Activated CD4-positive, alpha-beta T cell treated with anti-CD3 and anti-CD28 coated beads, Interleukin-2, amount 10 ng/mL, durations not matched to agents 7 days and 5 days (primary cell): ENCODE measurements at regions not wholly inside any gene's neighbourhood (a gene's known extent, or its start where the extent isn't known, plus 50 kb on each side); places are given as distances from the start of the nearest gene placed in this dataset.
"Not testable (repeated sequence)": the region's sequence is repeated elsewhere in the genome, so short reads cannot be mapped to it uniquely, and the experiment has no call there.

Experiments used
- CTCF ChIA-PET: fragments of 350-600 bp; sonication (Branson Sonifier 250); formaldehyde crosslinking; loops from one replicate; lab custom pipeline; 2021; ENCODE audit warnings: antibody characterized with exemption; lab: Charles Lee
- POLR2A ChIA-PET: fragments of 350-600 bp; sonication (Branson Sonifier 250); formaldehyde crosslinking; loops from one replicate; lab custom pipeline; 2021; ENCODE audit warnings: antibody characterized with exemption; lab: Charles Lee
- DNase-seq: peaks from one replicate; pipeline ENCODE4 v3.0.0-alpha.2; 2020
- H3K27ac Mint-ChIP-seq: one replicate; pipeline ENCODE4 v1.8.0; 2021; ENCODE audit warnings: mild to moderate bottlenecking, moderate library complexity, mixed read lengths
- H3K27me3 Mint-ChIP-seq: one replicate; pipeline ENCODE4 v1.8.0; 2021; ENCODE audit warnings: mixed read lengths
- H3K36me3 Mint-ChIP-seq: one replicate; pipeline ENCODE4 v1.8.0; 2021; ENCODE audit warnings: low read depth, mixed read lengths
- H3K4me1 Mint-ChIP-seq: one replicate; pipeline ENCODE4 v1.8.0; 2021; ENCODE audit warnings: mixed read lengths
- H3K4me3 Mint-ChIP-seq: one replicate; pipeline ENCODE4 v1.8.0; 2021; ENCODE audit warnings: mild to moderate bottlenecking, moderate library complexity, mixed read lengths
- H3K9me3 Mint-ChIP-seq: one replicate; pipeline ENCODE4 v1.8.0; 2021; ENCODE audit warnings: mixed read lengths

DNA sequence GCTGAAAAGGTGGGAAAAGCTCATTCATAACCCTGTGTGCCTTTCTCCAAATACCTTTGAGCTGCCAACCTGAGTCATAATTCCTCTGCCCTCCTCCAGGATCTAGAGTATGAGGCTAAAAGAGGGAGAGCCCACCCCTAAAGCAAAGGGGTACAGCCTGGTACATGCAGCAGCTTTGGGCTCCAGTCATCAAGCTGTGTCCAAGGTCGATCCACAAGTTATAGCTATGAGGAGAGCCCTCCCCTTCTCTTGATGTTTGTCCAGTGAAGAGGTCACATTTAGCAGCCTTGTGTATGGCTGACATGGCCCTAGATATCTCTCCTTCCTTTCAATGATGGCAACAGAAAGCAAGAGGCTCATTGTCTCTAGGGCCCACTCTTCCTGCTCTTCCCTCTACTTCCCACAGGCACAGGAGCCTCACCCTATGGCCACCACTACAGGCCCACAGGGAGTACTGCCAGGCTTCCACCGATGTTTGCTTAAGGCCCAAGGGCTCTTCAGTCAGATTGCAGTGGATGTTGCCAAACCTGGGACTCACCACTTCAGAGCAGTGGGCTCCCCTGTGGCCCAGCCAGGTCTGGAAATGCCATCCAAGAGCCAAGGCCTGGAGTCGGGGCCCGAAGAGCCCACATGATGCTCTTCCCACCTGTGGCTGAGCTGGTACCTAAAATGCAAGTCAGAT, 176.8 kb downstream of the CD83 start:
- H3K36me3 Mint-ChIP-seq = no peaks in the 10 kb centered on the region
- H3K27me3 Mint-ChIP-seq = no peaks in the 10 kb centered on the region
- no peaks in the 10 kb centered on the region for H3K9me3 Mint-ChIP-seq
- CTCF ChIA-PET = no interaction called here
- H3K4me1 Mint-ChIP-seq = peaks cover 19% of the 10 kb centered on the region
- no peak for DNase-seq
- H3K4me3 Mint-ChIP-seq = no peak overlapping the region
- H3K27ac Mint-ChIP-seq = no peak overlapping the region
- POLR2A ChIA-PET = no interaction called here

DNA sequence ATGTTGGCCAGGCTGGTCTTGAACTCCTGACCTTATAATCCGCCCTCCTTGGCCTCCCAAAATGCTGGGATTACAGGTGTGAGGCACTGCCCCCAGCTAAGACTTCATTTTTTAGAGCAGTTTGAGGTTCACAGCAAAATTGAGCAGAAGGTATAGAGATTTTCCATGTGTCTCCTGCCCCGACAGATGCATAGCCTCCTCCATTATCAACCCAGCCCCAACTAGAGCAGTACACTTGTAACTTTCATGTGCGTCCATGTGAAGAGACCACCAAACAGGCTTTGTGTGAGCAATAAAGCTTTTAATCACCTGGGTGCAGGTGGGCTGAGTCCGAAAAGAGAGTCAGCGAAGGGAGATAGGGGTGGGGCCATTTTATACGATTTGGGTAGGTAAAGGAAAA, 179.1 kb downstream of the CD83 start:
- H3K27me3 Mint-ChIP-seq, POLR2A ChIA-PET: not testable (repeated sequence)

DNA sequence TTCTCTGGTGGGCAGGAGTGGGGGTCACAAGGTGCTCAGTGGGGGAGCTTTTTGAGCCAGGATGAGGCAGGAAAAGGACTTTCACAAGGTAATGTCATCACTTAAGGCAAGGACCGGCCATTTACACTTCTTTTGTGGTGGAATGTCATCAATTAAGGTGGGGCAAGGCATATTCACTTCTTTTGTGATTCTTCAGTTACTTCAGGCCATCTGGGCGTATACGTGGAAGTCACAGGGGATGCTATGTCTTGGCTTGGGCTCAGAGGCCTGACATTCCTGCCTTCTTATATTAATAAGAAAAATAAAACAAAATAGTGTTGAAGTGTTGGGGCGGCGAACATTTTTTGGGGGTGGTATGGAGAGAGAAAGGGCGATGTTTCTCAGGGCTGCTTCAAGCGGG, 179.5 kb downstream of the CD83 start:
- DNase-seq, H3K27me3 Mint-ChIP-seq, H3K4me1 Mint-ChIP-seq, CTCF ChIA-PET, POLR2A ChIA-PET, H3K36me3 Mint-ChIP-seq, H3K4me3 Mint-ChIP-seq, H3K9me3 Mint-ChIP-seq, H3K27ac Mint-ChIP-seq: not testable (repeated sequence)

More for the DNA sequence above, 179.1 kb downstream of the CD83 start:
- not testable (repeated sequence) for H3K9me3 Mint-ChIP-seq, DNase-seq, H3K36me3 Mint-ChIP-seq, H3K4me1 Mint-ChIP-seq, H3K27ac Mint-ChIP-seq, H3K4me3 Mint-ChIP-seq
- CTCF ChIA-PET = interaction anchor here (1.3 kb wide), 1 partner anchor 12 kb away, joined by 3 read pairs; no protein-coding TSS in a partner anchor

DNA sequence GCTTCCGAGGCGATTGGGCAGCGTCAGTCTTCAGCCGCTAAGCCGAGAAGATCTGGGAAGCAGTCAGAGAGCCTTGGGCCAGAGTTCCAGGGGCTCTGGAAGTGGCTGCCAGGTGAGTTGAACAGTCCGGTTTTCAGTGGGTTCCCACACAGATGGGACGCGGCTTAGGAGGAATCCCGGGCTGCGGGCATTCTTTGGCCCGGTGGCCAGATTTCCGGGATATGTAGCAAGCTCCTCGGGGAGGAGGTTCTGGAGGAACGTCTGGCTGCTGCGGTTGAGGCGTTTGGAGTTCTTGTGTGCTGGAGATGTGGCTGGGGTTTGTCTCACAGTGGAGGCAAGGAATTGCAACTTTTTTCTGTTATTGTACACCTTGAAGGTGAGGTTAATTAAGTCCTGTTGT, 182.6 kb downstream of the CD83 start:
- H3K9me3 Mint-ChIP-seq, H3K27me3 Mint-ChIP-seq, DNase-seq, H3K4me1 Mint-ChIP-seq, H3K36me3 Mint-ChIP-seq, POLR2A ChIA-PET, H3K4me3 Mint-ChIP-seq, H3K27ac Mint-ChIP-seq: not testable (repeated sequence)
- CTCF ChIA-PET = interaction anchor here (0.6 kb wide), 1 partner anchor 10 kb away, joined by 4 read pairs; no protein-coding TSS in a partner anchor

DNA sequence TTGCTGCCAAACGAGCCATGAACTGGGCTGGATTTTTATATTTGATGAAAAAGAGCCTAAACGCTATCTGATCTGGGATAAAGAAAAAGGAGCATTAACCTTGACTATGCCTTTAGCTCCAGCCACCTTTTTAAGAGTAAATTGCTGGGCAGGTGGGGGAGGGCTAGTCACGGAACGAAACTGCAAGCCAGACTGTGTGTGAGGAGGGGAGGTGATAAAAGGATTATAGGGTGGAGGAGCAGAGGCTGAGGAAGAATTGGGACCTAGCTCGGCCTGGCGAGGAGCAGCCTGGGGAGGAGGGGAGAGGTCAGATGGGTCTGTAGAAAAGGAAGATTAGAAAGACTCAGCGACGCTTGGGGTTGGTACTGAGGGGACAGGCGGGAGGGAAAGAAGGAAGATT, 183.1 kb downstream of the CD83 start:
- H3K9me3 Mint-ChIP-seq, H3K4me1 Mint-ChIP-seq, H3K27me3 Mint-ChIP-seq, DNase-seq, H3K4me3 Mint-ChIP-seq, POLR2A ChIA-PET, H3K27ac Mint-ChIP-seq, H3K36me3 Mint-ChIP-seq: not testable (repeated sequence)
- CTCF ChIA-PET = interaction anchor here (0.6 kb wide), 1 partner anchor 11 kb away, joined by 4 read pairs; no protein-coding TSS in a partner anchor

DNA sequence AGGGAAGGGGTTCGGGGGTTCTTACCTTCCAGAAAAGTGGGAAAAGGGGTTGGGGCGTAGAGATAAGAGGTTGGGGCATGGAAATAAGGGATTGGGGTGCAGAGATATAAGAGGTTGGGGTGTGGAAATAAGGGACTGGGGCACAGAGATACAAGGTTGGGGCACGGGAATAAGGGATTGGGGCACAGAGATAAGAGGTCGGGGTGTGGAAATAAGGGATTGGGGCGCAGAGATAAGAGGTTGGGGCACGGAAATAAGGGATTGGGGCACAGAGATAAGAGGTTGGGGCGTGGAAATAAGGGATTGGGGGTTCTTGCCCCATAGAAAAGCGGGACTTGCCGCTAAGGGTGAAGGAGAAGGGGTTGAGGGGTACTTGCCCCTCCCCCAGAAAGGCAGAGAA, 183.9 kb downstream of the CD83 start:
- CTCF ChIA-PET, H3K4me3 Mint-ChIP-seq, H3K27me3 Mint-ChIP-seq, H3K9me3 Mint-ChIP-seq, H3K4me1 Mint-ChIP-seq, DNase-seq, H3K27ac Mint-ChIP-seq, H3K36me3 Mint-ChIP-seq, POLR2A ChIA-PET: not testable (repeated sequence)

DNA sequence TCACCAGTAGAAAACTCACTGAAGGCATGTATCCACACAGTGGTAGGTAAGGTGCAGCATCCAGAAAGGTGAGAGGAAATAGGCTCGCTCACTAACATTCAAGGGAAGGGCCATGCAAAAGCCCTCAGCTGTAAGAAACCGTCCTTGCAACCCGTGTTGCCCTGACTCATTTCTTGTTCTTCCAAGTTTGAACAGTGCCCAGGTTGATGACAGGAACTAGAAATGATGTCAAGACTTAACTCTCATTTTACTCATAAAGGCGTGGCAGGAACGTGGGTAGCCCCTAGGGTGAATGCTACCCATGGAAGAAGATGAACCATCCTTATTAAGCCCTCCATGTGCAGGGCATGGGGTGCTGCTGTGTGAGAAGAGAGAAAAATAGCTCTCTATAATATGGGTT, 187.6 kb downstream of the CD83 start:
- Mint-ChIP-seq H3K27ac (no peak overlapping the region), H3K27me3 (no peaks in the 10 kb centered on the region), H3K4me1 (no peaks in the 10 kb centered on the region), H3K9me3 (no peaks in the 10 kb centered on the region), H3K36me3 (no peaks in the 10 kb centered on the region), H3K4me3 (no peak overlapping the region)
- DNase-seq = no peak
- POLR2A ChIA-PET = no interaction called here
- CTCF ChIA-PET = no interaction called here

DNA sequence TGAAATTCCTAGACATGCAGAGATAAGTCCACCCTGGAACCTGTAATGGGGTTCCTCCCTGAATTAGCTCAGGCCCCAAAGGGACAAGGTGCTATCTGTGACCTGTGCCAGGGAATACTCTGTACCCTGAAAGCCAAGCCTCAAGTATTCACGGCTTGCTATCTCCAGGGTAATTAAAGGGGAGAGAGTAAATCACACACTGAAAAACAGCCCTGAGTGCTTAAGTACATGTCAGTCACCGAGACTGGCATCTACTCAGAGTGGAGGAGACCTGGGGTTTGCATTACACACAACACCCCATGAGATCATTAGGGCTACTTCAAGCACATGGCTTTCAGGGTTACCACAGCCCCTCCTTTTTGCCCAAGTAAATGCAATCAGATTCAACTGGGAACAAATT, 188.1 kb downstream of the CD83 start:
- POLR2A ChIA-PET = no interaction called here
- Mint-ChIP-seq H3K4me3 (no peak overlapping the region), H3K27me3 (no peaks in the 10 kb centered on the region), H3K9me3 (no peaks in the 10 kb centered on the region), H3K36me3 (no peaks in the 10 kb centered on the region), H3K4me1 (no peaks in the 10 kb centered on the region), H3K27ac (no peak overlapping the region)
- no peak for DNase-seq
- CTCF ChIA-PET = interaction anchor here (0.5 kb wide), 1 partner anchor 21 kb away, joined by 3 read pairs; no protein-coding TSS in a partner anchor

DNA sequence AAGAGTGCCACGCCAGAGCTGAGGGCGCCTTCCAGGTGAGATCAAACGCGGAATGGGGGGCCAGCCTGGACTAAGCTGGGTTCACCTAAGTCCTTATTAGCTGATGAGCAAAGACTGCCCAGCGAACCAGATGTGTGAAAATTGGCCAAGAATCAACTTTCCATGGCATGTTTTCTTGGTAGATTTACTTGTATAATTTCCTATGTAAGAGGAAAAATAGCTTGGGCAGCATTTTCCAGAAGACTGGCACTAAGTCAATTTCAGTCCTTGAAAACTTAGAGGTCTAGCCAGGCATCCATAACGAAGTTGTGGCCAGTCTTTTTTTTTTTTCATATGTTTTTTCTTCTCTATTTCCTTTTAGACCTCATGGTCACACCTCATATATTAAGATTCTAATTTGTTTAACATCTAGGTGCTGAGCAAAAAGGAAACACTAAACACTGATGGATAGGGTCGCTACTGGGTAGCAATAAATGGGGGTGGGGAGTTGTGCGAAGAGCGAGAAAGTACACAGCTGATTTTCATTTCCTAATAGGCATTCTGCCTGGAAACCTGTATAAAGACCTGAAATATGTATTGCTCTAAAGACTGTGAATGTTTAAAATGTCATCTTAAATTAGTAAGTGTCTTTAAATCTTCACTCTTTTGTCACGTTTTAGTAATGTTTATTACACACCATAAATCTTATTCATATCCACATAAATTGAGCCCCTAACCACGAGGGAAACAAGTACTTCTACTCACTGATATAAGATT, 188.8 kb downstream of the CD83 start:
- ChIA-PET CTCF (interaction anchor here (0.5 kb wide), 1 partner anchor 22 kb away, joined by 3 read pairs; no protein-coding TSS in a partner anchor), POLR2A (no interaction called here)
- H3K27me3 Mint-ChIP-seq = no peaks in the 10 kb centered on the region
- DNase-seq = no peak
- no peak overlapping the region for H3K27ac Mint-ChIP-seq
- H3K4me3 Mint-ChIP-seq = no peak overlapping the region
- no peaks in the 10 kb centered on the region for H3K36me3 Mint-ChIP-seq
- H3K4me1 Mint-ChIP-seq = no peaks in the 10 kb centered on the region
- H3K9me3 Mint-ChIP-seq = peaks cover under 1% of the 10 kb centered on the region

DNA sequence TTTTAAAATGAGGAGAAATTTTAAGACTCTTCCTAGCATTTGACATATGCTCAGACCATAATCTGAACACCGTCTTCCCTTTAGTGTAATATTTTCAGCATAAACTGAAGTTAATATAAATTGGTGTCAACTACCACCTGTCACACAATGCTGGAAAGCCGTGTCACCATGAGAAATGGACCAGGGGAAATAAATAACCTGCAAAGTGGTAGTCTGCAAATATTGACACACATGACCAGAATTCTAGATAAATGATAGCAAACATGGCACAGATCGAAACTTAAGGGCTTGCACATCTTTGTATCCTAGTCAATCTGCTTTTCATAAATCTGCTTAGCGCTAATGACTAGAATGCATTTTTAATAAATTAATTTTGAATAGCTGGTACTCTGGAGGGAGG, 191.9 kb downstream of the CD83 start:
- Mint-ChIP-seq H3K4me3 (no peak overlapping the region), H3K27ac (no peak overlapping the region), H3K9me3 (peaks cover 2% of the 10 kb centered on the region), H3K36me3 (no peaks in the 10 kb centered on the region), H3K27me3 (no peaks in the 10 kb centered on the region), H3K4me1 (no peaks in the 10 kb centered on the region)
- POLR2A ChIA-PET = no interaction called here
- DNase-seq = no peak
- CTCF ChIA-PET = interaction anchor here (1.1 kb wide), 1 partner anchor 14 kb away, joined by 3 read pairs; no protein-coding TSS in a partner anchor

DNA sequence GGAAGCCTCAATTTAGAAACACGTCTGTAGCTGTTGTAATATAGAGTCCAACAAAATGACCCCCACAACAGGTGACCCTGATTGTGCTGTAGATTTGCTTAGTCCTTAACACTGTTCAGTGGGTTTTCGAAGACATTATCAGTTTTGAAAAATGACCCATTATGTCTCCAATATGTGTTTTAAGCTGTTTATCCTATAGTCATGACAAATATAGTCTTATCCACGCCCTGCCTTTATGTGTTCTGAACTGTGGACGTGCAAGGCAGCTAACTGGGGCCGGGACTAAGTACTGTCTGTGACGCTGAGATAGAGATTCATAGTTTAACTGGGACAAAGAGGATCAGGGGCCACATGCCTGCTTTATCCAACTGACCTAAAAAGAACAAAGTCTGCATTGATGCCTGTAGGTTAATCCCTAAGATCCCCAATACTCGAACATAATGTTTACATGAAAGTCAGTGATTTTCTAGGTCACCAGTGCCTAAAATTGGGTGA, 192.4 kb downstream of the CD83 start:
- ChIA-PET POLR2A (no interaction called here), CTCF (no interaction called here)

DNA sequence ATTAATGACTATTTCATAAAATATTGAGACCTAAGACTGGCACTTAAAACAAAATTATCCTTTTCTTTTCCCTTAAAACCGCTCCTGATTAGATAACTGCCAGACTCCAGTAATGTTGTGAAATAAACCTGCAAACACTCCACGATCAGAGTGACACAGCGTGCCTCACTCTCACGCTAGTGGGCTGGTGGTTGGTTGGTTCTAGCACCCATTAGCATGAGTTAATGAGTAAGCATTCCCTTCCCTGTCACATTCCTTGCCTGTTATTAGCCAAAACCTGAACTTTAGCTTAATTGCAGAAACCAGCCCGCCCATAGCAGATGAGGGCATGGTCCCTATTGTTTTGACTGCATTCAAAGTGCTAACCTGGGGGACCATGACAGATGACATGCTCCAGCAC, 193.4 kb downstream of the CD83 start:
- Mint-ChIP-seq H3K27me3 (no peaks in the 10 kb centered on the region), H3K36me3 (no peaks in the 10 kb centered on the region), H3K4me3 (no peak overlapping the region), H3K9me3 (peaks cover 2% of the 10 kb centered on the region), H3K4me1 (peaks cover 5% of the 10 kb centered on the region), H3K27ac (no peak overlapping the region)
- ChIA-PET POLR2A (no interaction called here), CTCF (interaction anchor here (1.6 kb wide), 1 partner anchor 87 kb away, joined by 4 read pairs; no protein-coding TSS in a partner anchor)
- no peak for DNase-seq

More for the DNA sequence above, 192.4 kb downstream of the CD83 start:
- H3K36me3 Mint-ChIP-seq = no peaks in the 10 kb centered on the region
- DNase-seq = no peak
- H3K27me3 Mint-ChIP-seq = no peaks in the 10 kb centered on the region
- no peak overlapping the region for H3K4me3 Mint-ChIP-seq
- no peak overlapping the region for H3K27ac Mint-ChIP-seq
- peaks cover 1% of the 10 kb centered on the region for H3K4me1 Mint-ChIP-seq
- peaks cover 2% of the 10 kb centered on the region for H3K9me3 Mint-ChIP-seq

DNA sequence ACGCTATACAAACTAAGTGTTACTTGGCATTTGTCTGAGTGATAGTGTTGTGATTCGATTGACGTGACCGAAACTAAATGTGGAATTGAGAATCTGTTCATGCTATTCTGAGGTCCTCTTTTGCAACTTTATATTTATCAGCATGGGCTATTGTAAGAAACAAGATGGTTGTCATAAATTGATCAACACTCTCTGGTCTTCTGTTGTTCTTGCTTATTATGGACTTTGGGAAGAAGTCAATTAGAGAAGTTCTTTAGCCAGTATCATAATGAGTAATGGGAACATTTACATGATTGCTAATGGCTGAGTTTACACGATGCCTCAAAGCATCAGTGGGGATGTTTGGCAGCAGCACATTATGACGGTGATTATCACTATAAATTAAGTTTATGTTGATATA, 195.0 kb downstream of the CD83 start:
- Mint-ChIP-seq H3K27me3 (no peaks in the 10 kb centered on the region), H3K4me1 (peaks cover 19% of the 10 kb centered on the region), H3K9me3 (peaks cover 2% of the 10 kb centered on the region), H3K36me3 (no peaks in the 10 kb centered on the region), H3K27ac (no peak overlapping the region), H3K4me3 (no peak overlapping the region)
- ChIA-PET POLR2A (no interaction called here), CTCF (no interaction called here)
- DNase-seq = no peak
